ENCODE measurements at regions not wholly inside any gene's neighbourhood (a gene's known extent, or its start where the extent isn't known, plus 50 kb on each side); places are given as distances from the start of the nearest gene placed in this dataset.

DNA sequence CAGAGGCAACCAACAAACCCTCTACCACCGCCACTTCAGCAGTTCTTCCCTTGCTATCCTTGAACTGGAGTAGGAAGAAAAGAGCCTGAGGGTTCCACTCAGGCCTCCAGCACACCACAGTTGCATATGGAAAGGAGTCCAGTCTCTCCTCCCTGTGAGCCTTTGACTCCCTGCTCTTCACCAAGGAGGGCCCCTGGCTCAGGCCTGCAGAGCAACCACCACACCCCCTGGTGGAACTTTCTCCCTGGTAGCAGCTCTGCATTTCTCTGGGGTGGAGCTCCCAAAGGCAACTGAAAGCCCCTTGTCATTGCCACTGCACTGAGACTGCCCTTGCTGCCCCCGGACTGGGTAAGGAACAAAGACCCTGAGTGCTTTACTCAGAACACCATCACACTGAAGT is 1021.5 kb upstream of the ADGRL2 start:
- DNase-seq: no peak
- no peak overlapping the region for H3K4me3 ChIP-seq
- TF ChIP-seq, protein P1, sequence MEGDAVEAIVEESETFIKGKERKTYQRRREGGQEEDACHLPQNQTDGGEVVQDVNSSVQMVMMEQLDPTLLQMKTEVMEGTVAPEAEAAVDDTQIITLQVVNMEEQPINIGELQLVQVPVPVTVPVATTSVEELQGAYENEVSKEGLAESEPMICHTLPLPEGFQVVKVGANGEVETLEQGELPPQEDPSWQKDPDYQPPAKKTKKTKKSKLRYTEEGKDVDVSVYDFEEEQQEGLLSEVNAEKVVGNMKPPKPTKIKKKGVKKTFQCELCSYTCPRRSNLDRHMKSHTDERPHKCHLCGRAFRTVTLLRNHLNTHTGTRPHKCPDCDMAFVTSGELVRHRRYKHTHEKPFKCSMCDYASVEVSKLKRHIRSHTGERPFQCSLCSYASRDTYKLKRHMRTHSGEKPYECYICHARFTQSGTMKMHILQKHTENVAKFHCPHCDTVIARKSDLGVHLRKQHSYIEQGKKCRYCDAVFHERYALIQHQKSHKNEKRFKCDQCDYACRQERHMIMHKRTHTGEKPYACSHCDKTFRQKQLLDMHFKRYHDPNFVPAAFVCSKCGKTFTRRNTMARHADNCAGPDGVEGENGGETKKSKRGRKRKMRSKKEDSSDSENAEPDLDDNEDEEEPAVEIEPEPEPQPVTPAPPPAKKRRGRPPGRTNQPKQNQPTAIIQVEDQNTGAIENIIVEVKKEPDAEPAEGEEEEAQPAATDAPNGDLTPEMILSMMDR (IDR thresholded peaks at IDR 0.05): peak in 1 of 4 donors; percentile 18
- no peak for TF ChIP-seq POLR2A (IDR thresholded peaks at IDR 0.05)

DNA sequence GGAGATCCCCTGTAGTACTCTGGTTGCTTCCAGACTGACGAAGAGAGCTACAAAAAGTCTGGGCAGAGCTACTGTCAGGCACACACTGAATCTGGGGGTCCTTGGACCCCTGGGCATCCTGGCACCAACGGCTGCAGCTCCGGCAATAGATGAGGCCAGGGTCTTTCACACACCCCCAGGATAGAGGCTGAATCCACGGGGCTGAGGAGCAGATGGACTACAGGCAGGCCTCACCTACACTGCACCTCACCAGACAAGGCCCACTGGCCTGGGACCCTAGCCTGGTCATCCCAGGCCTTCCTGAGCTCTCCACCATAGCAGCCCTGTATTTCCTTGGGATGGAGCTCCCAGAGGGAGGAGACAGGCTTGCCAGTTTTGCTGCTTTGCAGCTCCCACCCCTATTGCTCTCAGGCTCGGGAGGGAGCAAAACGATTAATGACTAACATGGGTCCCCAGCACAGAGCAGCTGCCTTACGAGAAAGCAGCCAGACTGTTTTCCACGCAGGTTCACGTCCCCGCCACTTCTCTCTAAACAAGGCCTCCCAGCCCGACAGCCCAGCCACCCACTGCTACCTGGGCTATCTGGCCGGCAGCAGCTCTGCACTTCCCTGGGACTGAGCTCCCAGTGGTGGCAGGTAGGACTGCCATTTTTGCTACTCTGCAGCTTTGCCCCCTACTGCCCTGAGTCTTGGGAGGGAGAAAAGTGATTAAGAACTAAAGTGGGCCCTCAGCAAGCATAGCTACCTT is 1022.5 kb upstream of the ADGRL2 start:
- Histone ChIP-seq H3K27me3 (no peaks in the 10 kb centered on the region), H3K4me1 (no peaks in the 10 kb centered on the region), H3K4me3 (no peak overlapping the region), H3K9me3 (no peaks in the 10 kb centered on the region), H3K27ac (no peak overlapping the region), H3K36me3 (no peaks in the 10 kb centered on the region)
- TF ChIP-seq, protein P1 (IDR thresholded peaks at IDR 0.05): no peak
- TF ChIP-seq POLR2A (IDR thresholded peaks at IDR 0.05): no peak
- peak in 1 of 4 donors; percentile 41 for ATAC-seq
- DNase-seq: no peak
- intact Hi-C loops (cut with DNase I): no loop called here
- 100% methylated on average over 1 of the region's 12 CpGs for WGBS (ENCODE audit: insufficient coverage, low coverage, low lambda C conversion rate, missing lambda C conversion rate)

More for the DNA sequence above, 1021.5 kb upstream of the ADGRL2 start:
- Histone ChIP-seq H3K27me3 (no peaks in the 10 kb centered on the region), H3K27ac (no peak overlapping the region), H3K9me3 (no peaks in the 10 kb centered on the region), H3K36me3 (no peaks in the 10 kb centered on the region), H3K4me1 (no peaks in the 10 kb centered on the region)
- 88% methylated on average over 1 of the region's 2 CpGs for WGBS (ENCODE audit: insufficient coverage, low coverage, low lambda C conversion rate, missing lambda C conversion rate)
- intact Hi-C loops (cut with DNase I): no loop called here
- peak in 3 of 4 donors; percentile 20 to 38 (median 37) for ATAC-seq

DNA sequence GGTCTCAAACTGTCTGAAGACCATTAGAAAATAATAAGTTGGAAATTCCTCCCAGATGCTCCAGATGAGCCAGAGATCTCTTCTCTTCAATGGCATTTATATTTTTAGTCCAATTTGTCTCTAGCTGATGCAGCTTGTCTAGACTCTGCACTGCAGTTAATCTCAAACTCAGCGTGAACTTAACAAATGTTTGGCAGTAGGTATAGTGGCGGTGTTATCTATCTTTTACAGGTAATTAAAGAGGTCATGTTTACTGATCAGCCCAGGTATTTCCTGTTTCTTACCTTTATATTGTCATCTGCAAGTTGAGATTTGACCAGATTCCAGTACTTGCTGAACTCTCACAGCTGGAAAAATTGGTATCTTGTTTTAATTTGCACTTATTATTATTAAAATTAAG is 1024.5 kb upstream of the ADGRL2 start:
- no peak for DNase-seq

DNA sequence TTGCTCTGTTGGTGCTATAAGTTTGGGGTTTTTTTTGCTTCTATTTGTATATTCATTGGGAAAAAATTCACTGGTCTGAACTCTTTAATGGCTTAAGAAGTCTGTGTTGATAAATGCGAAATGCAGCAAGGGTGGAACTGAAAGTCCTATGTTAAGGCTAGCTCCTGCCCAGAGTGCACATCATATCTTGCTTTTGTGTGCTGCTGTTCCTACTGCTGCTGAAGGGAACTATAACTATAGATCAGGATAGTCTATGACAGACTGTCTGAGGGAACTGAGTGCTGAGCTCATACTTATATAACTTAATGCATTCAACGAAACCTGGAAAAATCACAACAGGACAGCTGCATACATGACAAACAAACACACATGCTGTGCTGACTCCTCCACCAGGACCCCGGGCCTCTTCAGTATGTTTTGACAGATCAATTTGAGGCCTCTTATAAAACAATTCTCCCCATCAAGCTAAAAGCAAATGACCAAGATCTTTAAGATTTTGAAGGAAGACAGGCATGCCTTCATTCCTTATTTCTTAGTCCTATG is 1031.5 kb upstream of the ADGRL2 start:
- Histone ChIP-seq H3K27ac (no peak overlapping the region), H3K9me3 (no peaks in the 10 kb centered on the region), H3K27me3 (no peaks in the 10 kb centered on the region), H3K4me3 (no peak overlapping the region), H3K4me1 (no peaks in the 10 kb centered on the region), H3K36me3 (no peaks in the 10 kb centered on the region)
- no peak for TF ChIP-seq POLR2A (IDR thresholded peaks at IDR 0.05)
- no peak for DNase-seq
- no peak for ATAC-seq
- 75% methylated on average over 3 of the region's 3 CpGs for WGBS (ENCODE audit: insufficient coverage, low coverage, low lambda C conversion rate, missing lambda C conversion rate)
- intact Hi-C loops (cut with DNase I): no loop called here

More for the DNA sequence above, 1024.5 kb upstream of the ADGRL2 start:
- intact Hi-C loops (cut with DNase I): no loop called here
- no peaks in the 10 kb centered on the region for H3K36me3 ChIP-seq
- no peaks in the 10 kb centered on the region for H3K27me3 ChIP-seq
- H3K4me3 ChIP-seq: no peak overlapping the region
- no peaks in the 10 kb centered on the region for H3K9me3 ChIP-seq
- TF ChIP-seq POLR2A (IDR thresholded peaks at IDR 0.05): no peak
- TF ChIP-seq, protein P1 (IDR thresholded peaks at IDR 0.05): no peak
- ATAC-seq: peak in 1 of 4 donors; percentile 25
- no peak overlapping the region for H3K27ac ChIP-seq
- 26% methylated on average over 2 of the region's 2 CpGs for WGBS (ENCODE audit: insufficient coverage, low coverage, low lambda C conversion rate, missing lambda C conversion rate)
- no peaks in the 10 kb centered on the region for H3K4me1 ChIP-seq

DNA sequence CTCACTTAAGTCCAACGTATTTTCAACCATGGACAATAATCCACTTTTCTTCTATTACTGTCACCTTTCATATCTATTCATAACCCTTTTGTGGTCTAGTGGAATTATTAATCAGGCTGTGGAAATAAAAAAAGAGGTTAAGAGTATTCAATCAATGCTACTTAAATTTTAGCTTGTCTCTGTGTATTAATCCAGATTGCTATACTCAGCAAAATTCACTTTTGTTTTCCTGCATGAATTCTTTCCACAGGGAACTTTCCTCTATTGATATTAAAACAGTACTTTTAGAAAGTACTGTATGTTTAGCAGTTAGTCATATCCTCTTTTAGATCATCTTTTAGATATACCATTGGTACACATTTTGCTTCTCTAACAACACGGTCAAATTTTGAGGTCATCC is 1033.0 kb upstream of the ADGRL2 start:
- ATAC-seq: no peak
- DNase-seq: no peak
- TF ChIP-seq, protein P1 (IDR thresholded peaks at IDR 0.05): no peak
- TF ChIP-seq POLR2A (IDR thresholded peaks at IDR 0.05): no peak
- no peak overlapping the region for H3K4me3 ChIP-seq
- no peaks in the 10 kb centered on the region for H3K9me3 ChIP-seq
- no peaks in the 10 kb centered on the region for H3K36me3 ChIP-seq
- no peak overlapping the region for H3K27ac ChIP-seq
- intact Hi-C loops (cut with DNase I): no loop called here
- WGBS (ENCODE audit: insufficient coverage, low coverage, low lambda C conversion rate, missing lambda C conversion rate): 80% methylated on average over 2 of the region's 2 CpGs
- H3K4me1 ChIP-seq: no peaks in the 10 kb centered on the region
- no peaks in the 10 kb centered on the region for H3K27me3 ChIP-seq

Measured in right lobe of liver (tissue), 6 donors.